Hepatocyte (in vitro differentiated cells): ENCODE measurements at regions not wholly inside any gene's neighbourhood (a gene's known extent, or its start where the extent isn't known, plus 50 kb on each side); places are given as distances from the start of the nearest gene placed in this dataset.

Experiments used
- EZH2 ChIP-seq: fragments of 200-600 bp; sonication (generic); IDR thresholded peaks from 2 replicates; pipeline ENCODE4 v1.6.1; 2016; ENCODE audit warnings: antibody characterized with exemption, mild to moderate bottlenecking, borderline replicate concordance
- TF ChIP-seq, protein P1 (sequence below): fragments of 200-600 bp; sonication (generic); IDR thresholded peaks from 2 replicates; pipeline ENCODE4 v1.5.1; 2016; ENCODE audit warnings: antibody characterized with exemption, mild to moderate bottlenecking; ENCODE audit not compliant: poor library complexity

DNA sequence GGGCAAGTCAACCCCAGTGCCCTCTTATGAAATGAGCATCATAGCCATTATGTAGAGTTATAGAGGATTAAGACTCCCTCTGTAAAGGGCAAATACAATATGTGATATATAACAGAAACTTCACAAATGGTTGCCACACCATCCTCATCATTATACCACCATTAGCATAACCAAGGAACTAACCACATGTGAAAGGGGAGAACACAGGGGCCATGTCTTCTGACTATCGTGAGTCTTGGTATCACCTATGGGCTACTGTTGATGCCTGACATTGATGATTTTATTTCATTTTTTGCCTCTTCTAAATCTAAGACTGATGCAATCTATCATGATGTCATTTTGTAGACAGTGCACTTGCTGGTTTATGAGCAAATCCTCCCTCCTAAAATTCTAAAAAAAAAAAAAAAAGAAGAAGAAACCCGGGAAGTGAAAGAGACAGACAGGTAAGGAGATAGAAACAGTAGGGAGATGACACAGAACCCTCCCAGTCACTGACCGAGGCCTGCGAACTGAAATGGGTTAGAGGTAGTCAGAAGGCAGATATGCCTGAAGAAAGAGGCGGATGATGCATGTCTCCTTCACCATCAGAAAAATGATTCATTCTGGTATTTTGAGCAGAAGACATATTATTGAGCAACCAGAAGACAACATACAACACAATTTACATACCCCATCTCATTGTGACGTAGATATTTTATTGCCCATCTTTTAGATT is 266.0 kb downstream of the DMAC1 start:
- TF ChIP-seq EZH2: no peak
- TF ChIP-seq, protein P1, sequence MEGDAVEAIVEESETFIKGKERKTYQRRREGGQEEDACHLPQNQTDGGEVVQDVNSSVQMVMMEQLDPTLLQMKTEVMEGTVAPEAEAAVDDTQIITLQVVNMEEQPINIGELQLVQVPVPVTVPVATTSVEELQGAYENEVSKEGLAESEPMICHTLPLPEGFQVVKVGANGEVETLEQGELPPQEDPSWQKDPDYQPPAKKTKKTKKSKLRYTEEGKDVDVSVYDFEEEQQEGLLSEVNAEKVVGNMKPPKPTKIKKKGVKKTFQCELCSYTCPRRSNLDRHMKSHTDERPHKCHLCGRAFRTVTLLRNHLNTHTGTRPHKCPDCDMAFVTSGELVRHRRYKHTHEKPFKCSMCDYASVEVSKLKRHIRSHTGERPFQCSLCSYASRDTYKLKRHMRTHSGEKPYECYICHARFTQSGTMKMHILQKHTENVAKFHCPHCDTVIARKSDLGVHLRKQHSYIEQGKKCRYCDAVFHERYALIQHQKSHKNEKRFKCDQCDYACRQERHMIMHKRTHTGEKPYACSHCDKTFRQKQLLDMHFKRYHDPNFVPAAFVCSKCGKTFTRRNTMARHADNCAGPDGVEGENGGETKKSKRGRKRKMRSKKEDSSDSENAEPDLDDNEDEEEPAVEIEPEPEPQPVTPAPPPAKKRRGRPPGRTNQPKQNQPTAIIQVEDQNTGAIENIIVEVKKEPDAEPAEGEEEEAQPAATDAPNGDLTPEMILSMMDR: no peak
